Neural cell (in vitro differentiated cells): ENCODE measurements at regions not wholly inside any gene's neighbourhood (a gene's known extent, or its start where the extent isn't known, plus 50 kb on each side); places are given as distances from the start of the nearest gene placed in this dataset.

ENCODE experiments used
- H2AFZ ChIP-seq: fragments of 200-600, 300-800 bp; sonication (generic), shearing (Covaris generic); 2 replicates; pipeline ENCODE4 v1.6.0; 2014; ENCODE audit warnings: low read depth, mild to moderate bottlenecking, antibody characterized with exemption, low read length, moderate library complexity
- H3F3A ChIP-seq: fragments of 200-600 bp; shearing (Covaris generic); 2 replicates; pipeline ENCODE4 v1.6.1; 2016; ENCODE audit warnings: mild to moderate bottlenecking, moderate library complexity, mixed read lengths, antibody characterized with exemption, low read length; ENCODE audit not compliant: insufficient read depth, poor library complexity, severe bottlenecking
- H3K27ac ChIP-seq: fragments of 200-600, 300-800 bp; sonication (generic), shearing (Covaris generic); 2 replicates; pipeline ENCODE4 v1.5.1; 2014; ENCODE audit warnings: mild to moderate bottlenecking, low read length, moderate library complexity
- H3K27me3 ChIP-seq: fragments of 300-800, 200-600 bp; sonication (generic), shearing (Covaris generic); 2 replicates; pipeline ENCODE4 v1.6.0; 2014; ENCODE audit warnings: mild to moderate bottlenecking, low read depth, low read length, moderate library complexity; ENCODE audit not compliant: insufficient read depth
- H3K36me3 ChIP-seq: fragments of 300-800, 200-600 bp; sonication (generic), shearing (Covaris generic); 2 replicates; pipeline ENCODE4 v1.5.1; 2014; ENCODE audit warnings: mild to moderate bottlenecking, antibody characterized with exemption, low read length, moderate library complexity; ENCODE audit not compliant: insufficient read depth
- H3K4me2 ChIP-seq: fragments of 300-800, 200-600 bp; sonication (generic), shearing (Covaris generic); 2 replicates; pipeline ENCODE4 v1.6.0; 2014; ENCODE audit warnings: mild to moderate bottlenecking, low read length
- H3K4me3 ChIP-seq: fragments of 300-800, 200-600 bp; sonication (generic), shearing (Covaris generic); 2 replicates; pipeline ENCODE4 v1.5.1; 2014; ENCODE audit warnings: mild to moderate bottlenecking, low read length, moderate library complexity
- H3K79me2 ChIP-seq: fragments of 200-600 bp; shearing (Covaris generic); replicated peaks from 2 replicates; pipeline ENCODE4 v1.6.0; 2014; ENCODE audit warnings: mild to moderate bottlenecking, low read length, moderate library complexity; ENCODE audit not compliant: insufficient read depth
- H3K9ac ChIP-seq: fragments of 300-800, 200-600 bp; sonication (generic), shearing (Covaris generic); 2 replicates; pipeline ENCODE4 v1.6.1; 2016; ENCODE audit warnings: mild to moderate bottlenecking, low read length, mixed read lengths
- H3K9me2 ChIP-seq: fragments of 200-600 bp; shearing (Covaris generic); 2 replicates; pipeline ENCODE4 v1.6.1; 2016; ENCODE audit warnings: mild to moderate bottlenecking, low read length, mixed read lengths; ENCODE audit not compliant: insufficient read depth
- H3K9me3 ChIP-seq: fragments of 200-600, 300-800 bp; sonication (generic), shearing (Covaris generic); 2 replicates; pipeline ENCODE4 v1.6.1; 2016; ENCODE audit warnings: mild to moderate bottlenecking, mixed run types, low read length, moderate library complexity, mixed read lengths
- H4K20me1 ChIP-seq: fragments of 200-600 bp; shearing (Covaris generic); 2 replicates; pipeline ENCODE4 v1.6.1; 2016; ENCODE audit warnings: mild to moderate bottlenecking, mixed run types; ENCODE audit not compliant: insufficient read depth
- EP300 ChIP-seq: fragments of 450-650 bp; conservative IDR thresholded peaks from 2 replicates; pipeline ENCODE4 v1.6.1; 2014; ENCODE audit warnings: antibody characterized with exemption, mild to moderate bottlenecking, moderate library complexity; ENCODE audit not compliant: poor library complexity, severe bottlenecking
- EZH2 ChIP-seq: fragments of 200-600, 300-800 bp; shearing (Covaris generic), sonication (generic); IDR thresholded peaks from 2 replicates; pipeline ENCODE4 v1.6.1; 2014; ENCODE audit warnings: antibody characterized with exemption, low read length, borderline replicate concordance, mild to moderate bottlenecking; ENCODE audit not compliant: insufficient read depth, poor library complexity, severe bottlenecking
- MXI1 ChIP-seq: fragments of 450-650 bp; conservative IDR thresholded peaks from 2 replicates; pipeline ENCODE4 v1.6.1; 2014; ENCODE audit warnings: antibody characterized with exemption, mild to moderate bottlenecking; ENCODE audit not compliant: poor library complexity, severe bottlenecking
- POLR2AphosphoS5 ChIP-seq: IDR thresholded peaks from 2 replicates; pipeline ENCODE4 v1.6.1; 2012
- RAD21 ChIP-seq: fragments of 450-650 bp; conservative IDR thresholded peaks from 2 replicates; pipeline ENCODE4 v1.6.1; 2014; ENCODE audit warnings: antibody characterized with exemption, mild to moderate bottlenecking, moderate library complexity
- SMC3 ChIP-seq: fragments of 450-650 bp; conservative IDR thresholded peaks from 2 replicates; pipeline ENCODE4 v1.6.1; 2014; ENCODE audit warnings: antibody characterized with exemption, mild to moderate bottlenecking, moderate library complexity; ENCODE audit not compliant: poor library complexity
- TAF1 ChIP-seq: IDR thresholded peaks from 2 replicates; pipeline ENCODE4 v1.6.1; 2012; ENCODE audit warnings: low read depth
- TF ChIP-seq, protein P1 (sequence below): fragments of 450-650 bp; IDR thresholded peaks from 2 replicates; pipeline ENCODE4 v1.5.1; 2014; ENCODE audit warnings: antibody characterized with exemption, mild to moderate bottlenecking, moderate library complexity; ENCODE audit not compliant: poor library complexity, severe bottlenecking
- TF ChIP-seq, protein P2 (sequence below): IDR thresholded peaks from 2 replicates; pipeline ENCODE4 v1.6.1; 2012; ENCODE audit warnings: borderline replicate concordance

DNA sequence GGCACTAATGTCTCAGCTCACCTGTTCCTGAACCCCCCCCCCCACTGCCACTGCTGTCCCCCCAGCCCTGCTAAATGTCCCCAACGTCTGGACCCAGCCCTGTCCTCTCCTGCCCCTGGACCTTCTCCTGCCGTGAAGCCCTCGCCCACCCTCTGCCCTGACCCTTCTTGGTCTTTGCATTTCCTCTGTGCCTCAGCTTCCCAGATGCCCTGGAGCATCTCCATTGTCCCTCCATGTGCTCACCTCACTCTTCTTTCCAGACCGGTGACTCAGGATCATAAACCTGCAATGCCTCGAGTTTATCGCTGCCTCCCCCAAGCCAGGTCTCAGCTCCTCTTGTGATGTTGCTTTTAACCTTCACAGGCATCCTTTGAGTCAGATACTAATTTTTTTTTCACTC lies 416.4 kb downstream of the BRD1 start:
- Histone ChIP-seq H3K9me3 (no peaks in the 10 kb centered on the region), H2AFZ (no peak overlapping the region), H3K9ac (no peak overlapping the region), H4K20me1 (no peaks in the 10 kb centered on the region), H3K27ac (no peak overlapping the region), H3F3A (no peaks in the 10 kb centered on the region), H3K27me3 (no peaks in the 10 kb centered on the region), H3K79me2 (no peaks in the 10 kb centered on the region), H3K9me2 (no peaks in the 10 kb centered on the region), H3K36me3 (no peaks in the 10 kb centered on the region), H3K4me3 (no peak overlapping the region), H3K4me2 (no peak overlapping the region)
- TF ChIP-seq, protein P1, sequence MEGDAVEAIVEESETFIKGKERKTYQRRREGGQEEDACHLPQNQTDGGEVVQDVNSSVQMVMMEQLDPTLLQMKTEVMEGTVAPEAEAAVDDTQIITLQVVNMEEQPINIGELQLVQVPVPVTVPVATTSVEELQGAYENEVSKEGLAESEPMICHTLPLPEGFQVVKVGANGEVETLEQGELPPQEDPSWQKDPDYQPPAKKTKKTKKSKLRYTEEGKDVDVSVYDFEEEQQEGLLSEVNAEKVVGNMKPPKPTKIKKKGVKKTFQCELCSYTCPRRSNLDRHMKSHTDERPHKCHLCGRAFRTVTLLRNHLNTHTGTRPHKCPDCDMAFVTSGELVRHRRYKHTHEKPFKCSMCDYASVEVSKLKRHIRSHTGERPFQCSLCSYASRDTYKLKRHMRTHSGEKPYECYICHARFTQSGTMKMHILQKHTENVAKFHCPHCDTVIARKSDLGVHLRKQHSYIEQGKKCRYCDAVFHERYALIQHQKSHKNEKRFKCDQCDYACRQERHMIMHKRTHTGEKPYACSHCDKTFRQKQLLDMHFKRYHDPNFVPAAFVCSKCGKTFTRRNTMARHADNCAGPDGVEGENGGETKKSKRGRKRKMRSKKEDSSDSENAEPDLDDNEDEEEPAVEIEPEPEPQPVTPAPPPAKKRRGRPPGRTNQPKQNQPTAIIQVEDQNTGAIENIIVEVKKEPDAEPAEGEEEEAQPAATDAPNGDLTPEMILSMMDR, result no peak
- no peak for TF ChIP-seq EP300
- no peak for TF ChIP-seq EZH2
- TF ChIP-seq MXI1, result no peak
- TF ChIP-seq, protein P2, sequence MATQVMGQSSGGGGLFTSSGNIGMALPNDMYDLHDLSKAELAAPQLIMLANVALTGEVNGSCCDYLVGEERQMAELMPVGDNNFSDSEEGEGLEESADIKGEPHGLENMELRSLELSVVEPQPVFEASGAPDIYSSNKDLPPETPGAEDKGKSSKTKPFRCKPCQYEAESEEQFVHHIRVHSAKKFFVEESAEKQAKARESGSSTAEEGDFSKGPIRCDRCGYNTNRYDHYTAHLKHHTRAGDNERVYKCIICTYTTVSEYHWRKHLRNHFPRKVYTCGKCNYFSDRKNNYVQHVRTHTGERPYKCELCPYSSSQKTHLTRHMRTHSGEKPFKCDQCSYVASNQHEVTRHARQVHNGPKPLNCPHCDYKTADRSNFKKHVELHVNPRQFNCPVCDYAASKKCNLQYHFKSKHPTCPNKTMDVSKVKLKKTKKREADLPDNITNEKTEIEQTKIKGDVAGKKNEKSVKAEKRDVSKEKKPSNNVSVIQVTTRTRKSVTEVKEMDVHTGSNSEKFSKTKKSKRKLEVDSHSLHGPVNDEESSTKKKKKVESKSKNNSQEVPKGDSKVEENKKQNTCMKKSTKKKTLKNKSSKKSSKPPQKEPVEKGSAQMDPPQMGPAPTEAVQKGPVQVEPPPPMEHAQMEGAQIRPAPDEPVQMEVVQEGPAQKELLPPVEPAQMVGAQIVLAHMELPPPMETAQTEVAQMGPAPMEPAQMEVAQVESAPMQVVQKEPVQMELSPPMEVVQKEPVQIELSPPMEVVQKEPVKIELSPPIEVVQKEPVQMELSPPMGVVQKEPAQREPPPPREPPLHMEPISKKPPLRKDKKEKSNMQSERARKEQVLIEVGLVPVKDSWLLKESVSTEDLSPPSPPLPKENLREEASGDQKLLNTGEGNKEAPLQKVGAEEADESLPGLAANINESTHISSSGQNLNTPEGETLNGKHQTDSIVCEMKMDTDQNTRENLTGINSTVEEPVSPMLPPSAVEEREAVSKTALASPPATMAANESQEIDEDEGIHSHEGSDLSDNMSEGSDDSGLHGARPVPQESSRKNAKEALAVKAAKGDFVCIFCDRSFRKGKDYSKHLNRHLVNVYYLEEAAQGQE, result no peak
- TF ChIP-seq POLR2AphosphoS5, result no peak
- no peak for TF ChIP-seq RAD21
- TF ChIP-seq SMC3, result no peak
- TF ChIP-seq TAF1, result no peak

DNA sequence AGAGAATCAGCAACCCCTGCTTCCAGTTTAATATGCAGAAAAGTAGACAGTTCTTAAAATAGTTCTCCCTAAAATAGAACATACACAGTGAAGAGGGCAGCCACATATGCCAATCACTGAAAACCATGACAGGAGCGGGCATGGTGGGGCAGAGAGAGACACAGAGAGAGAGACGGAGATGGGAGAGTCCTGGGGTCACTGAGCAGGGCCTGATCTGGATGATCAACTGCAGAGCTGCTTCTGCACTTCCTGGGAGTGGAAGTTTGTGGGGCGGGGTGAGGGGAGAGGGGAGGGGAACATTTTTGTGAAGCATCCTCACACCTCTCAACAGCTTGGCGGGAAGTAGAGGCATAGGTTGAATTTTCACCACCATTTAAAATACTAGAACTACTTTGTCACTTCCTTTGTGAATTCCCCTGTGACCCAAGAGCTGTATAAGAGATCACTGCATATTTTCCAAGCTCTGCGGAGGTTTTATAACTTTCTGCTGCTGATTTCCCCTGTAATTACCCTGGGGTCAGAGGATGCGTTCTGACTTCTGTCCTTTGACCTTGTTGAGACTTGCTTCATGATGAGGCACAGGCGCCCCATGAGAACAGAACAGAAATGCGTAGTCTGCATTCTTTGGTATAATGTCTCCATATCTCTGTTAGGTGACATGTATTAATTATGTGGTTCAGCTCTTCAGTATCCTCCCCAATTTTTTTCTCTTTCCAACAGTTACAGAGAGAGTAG lies 419.4 kb downstream of the BRD1 start:
- Histone ChIP-seq H3K79me2 (no peaks in the 10 kb centered on the region), H3K27ac (no peak overlapping the region), H3K9ac (no peak overlapping the region), H3K27me3 (no peaks in the 10 kb centered on the region), H3K9me3 (no peaks in the 10 kb centered on the region), H4K20me1 (no peaks in the 10 kb centered on the region), H2AFZ (no peak overlapping the region), H3K9me2 (no peaks in the 10 kb centered on the region), H3K36me3 (no peaks in the 10 kb centered on the region), H3K4me2 (no peak overlapping the region), H3K4me3 (no peak overlapping the region), H3F3A (no peaks in the 10 kb centered on the region)
- TF ChIP-seq POLR2AphosphoS5 (no peak), SMC3 (no peak), TAF1 (no peak), RAD21 (no peak), EP300 (no peak), MXI1 (no peak), EZH2 (no peak)
- TF ChIP-seq, protein P1, result no peak
- TF ChIP-seq, protein P2, result no peak
